H1 (cell line): ENCODE measurements at regions not wholly inside any gene's neighbourhood (a gene's known extent, or its start where the extent isn't known, plus 50 kb on each side); places are given as distances from the start of the nearest gene placed in this dataset.
A peak's percentile ranks its signal among the peaks of the same experiment; 100 is the strongest.

ENCODE experiments used
- CTCF ChIA-PET: fragments of 300-600 bp; sonication (Branson Sonifier 250); formaldehyde crosslinking; loops from one replicate; lab custom pipeline; 2021; ENCODE audit not compliant: partially characterized antibody; lab: Charles Lee
- POLR2A ChIA-PET: fragments of 300-600 bp; sonication (Branson Sonifier 250); formaldehyde crosslinking; loops from one replicate; lab custom pipeline; 2021; ENCODE audit warnings: inconsistent platforms; ENCODE audit not compliant: partially characterized antibody; lab: Charles Lee
- DNase-seq, 2 experiments: peaks; one replicate each; pipeline versions ENCODE4 v3.0.0 to v3.0.0-alpha.2; 2010 to 2022; ENCODE audit warnings: low spot score in 2 of 2, low read depth in 1 of 2, mixed read lengths in 1 of 2
- FAIRE-seq: peaks from 2 replicates; lab custom pipeline; 2011; peaks lifted over from hg19 to GRCh38; lab: Jason Lieb, UNC
- H2AFZ ChIP-seq: 2 replicates; pipeline ENCODE4 v1.8.1; 2012; ENCODE audit warnings: low read length, inconsistent platforms
- H2AK5ac ChIP-seq: 2 replicates; pipeline ENCODE4 v1.6.1; 2013; ENCODE audit warnings: low read depth, low read length
- H2BK120ac ChIP-seq: replicated peaks from 2 replicates; pipeline ENCODE3; 2013; ENCODE audit warnings: low read depth, low read length, inconsistent platforms
- H2BK12ac ChIP-seq: 2 replicates; pipeline ENCODE4 v1.6.1; 2013; ENCODE audit warnings: low read depth, low read length
- H2BK15ac ChIP-seq: 2 replicates; pipeline ENCODE4 v1.6.1; 2013; ENCODE audit warnings: low read length
- H2BK20ac ChIP-seq: 2 replicates; pipeline ENCODE4 v1.6.1; 2013; ENCODE audit warnings: low read length
- H2BK5ac ChIP-seq: 2 replicates; pipeline ENCODE4 v1.6.1; 2013; ENCODE audit warnings: low read depth, low read length
- H3K14ac ChIP-seq: 2 replicates; pipeline ENCODE4 v1.6.1; 2013; ENCODE audit warnings: inconsistent platforms; ENCODE audit not compliant: insufficient read length
- H3K18ac ChIP-seq: 2 replicates; pipeline ENCODE4 v1.6.1; 2013; ENCODE audit warnings: low read length; ENCODE audit errors: extremely low read depth
- H3K23ac ChIP-seq: 2 replicates; pipeline ENCODE4 v1.6.1; 2013; ENCODE audit warnings: inconsistent platforms; ENCODE audit not compliant: insufficient read length
- H3K23me2 ChIP-seq: 2 replicates; pipeline ENCODE4 v1.6.1; 2013; ENCODE audit warnings: low read depth, low read length
- H3K27ac ChIP-seq: 2 replicates; pipeline ENCODE4 v1.6.1; 2011; ENCODE audit warnings: low read depth, low read length, inconsistent platforms
- H3K27me3 ChIP-seq, 4 experiments: replicated peaks in 1 of 4; 1 replicate in 1 of 4; 2 replicates in 3 of 4; pipeline versions ENCODE4 v1.6.1 to v1.8.1; 2011 to 2013; ENCODE audit warnings: low read length in 3 of 4, mild to moderate bottlenecking in 3 of 4, inconsistent platforms in 2 of 4, mixed read lengths in 2 of 4, moderate library complexity in 1 of 4; ENCODE audit not compliant: control insufficient read depth in 3 of 4, insufficient read depth in 3 of 4; ENCODE audit errors: extremely low read depth in 1 of 4
- H3K36me3 ChIP-seq, 4 experiments: 2 replicates each; pipeline versions ENCODE4 v1.6.1 to v1.8.1; 2011 to 2013; ENCODE audit warnings: mild to moderate bottlenecking in 4 of 4, low read length in 3 of 4, moderate library complexity in 2 of 4, control low read depth in 1 of 4, inconsistent platforms in 1 of 4; ENCODE audit not compliant: insufficient read depth in 4 of 4, control insufficient read depth in 2 of 4
- H3K4ac ChIP-seq: replicated peaks from 2 replicates; pipeline ENCODE3; 2013; ENCODE audit warnings: low read length, low read depth, mixed read lengths, inconsistent platforms; ENCODE audit not compliant: insufficient read length
- H3K4me1 ChIP-seq, 4 experiments: replicated peaks in 1 of 4; 1 replicate in 1 of 4; 2 replicates in 3 of 4; pipeline versions ENCODE4 v1.6.1 to v1.8.1; 2011 to 2013; ENCODE audit warnings: low read length in 3 of 4, inconsistent platforms in 2 of 4, mixed read lengths in 1 of 4; ENCODE audit not compliant: insufficient read depth in 4 of 4, control insufficient read depth in 3 of 4
- H3K4me2 ChIP-seq, 2 experiments: 2 replicates each; pipeline versions ENCODE4 v1.6.1 to v1.8.1; 2011 to 2013; ENCODE audit warnings: low read depth in 2 of 2, low read length in 2 of 2, control low read depth in 1 of 2, inconsistent platforms in 1 of 2, mild to moderate bottlenecking in 1 of 2; ENCODE audit not compliant: insufficient read depth in 1 of 2
- H3K4me3 ChIP-seq, 4 experiments: fragments of 200-600, 300-600 bp in 1 of 4; sonication (generic), shearing (Covaris generic), sonication (Bioruptor Twin) in 1 of 4; 2 replicates each; pipeline versions ENCODE4 v1.5.1 to v1.8.1; 2011 to 2016; ENCODE audit warnings: low read length in 4 of 4, low read depth in 3 of 4, control low read depth in 2 of 4, inconsistent platforms in 2 of 4, mild to moderate bottlenecking in 2 of 4, mixed read lengths in 1 of 4, moderate library complexity in 1 of 4; ENCODE audit not compliant: insufficient read depth in 2 of 4; ENCODE audit errors: extremely low read depth in 1 of 4
- H3K56ac ChIP-seq: replicated peaks from 2 replicates; pipeline ENCODE3; 2013; ENCODE audit warnings: low read depth, mild to moderate bottlenecking, mixed read lengths, low read length, inconsistent platforms; ENCODE audit not compliant: insufficient read length
- H3K79me1 ChIP-seq: 2 replicates; pipeline ENCODE4 v1.6.1; 2013; ENCODE audit warnings: low read depth, low read length, control low read depth
- H3K79me2 ChIP-seq, 2 experiments: 2 replicates each; pipeline versions ENCODE4 v1.6.1 to v1.8.1; 2012 to 2013; ENCODE audit warnings: low read length in 2 of 2, mild to moderate bottlenecking in 2 of 2, inconsistent platforms in 1 of 2; ENCODE audit not compliant: insufficient read depth in 2 of 2, control insufficient read depth in 1 of 2
- H3K9ac ChIP-seq, 4 experiments: replicated peaks in 1 of 4; 1 replicate in 1 of 4; 2 replicates in 3 of 4; pipeline versions ENCODE4 v1.6.1 to v1.8.1; 2011 to 2013; ENCODE audit warnings: low read depth in 3 of 4, low read length in 3 of 4, control low read depth in 2 of 4, mild to moderate bottlenecking in 2 of 4, moderate library complexity in 2 of 4, inconsistent platforms in 1 of 4; ENCODE audit errors: extremely low read depth in 1 of 4
- H3K9me3 ChIP-seq, 2 experiments: 2 replicates each; pipeline versions ENCODE4 v1.6.1 to v1.8.1; 2012 to 2013; ENCODE audit warnings: mild to moderate bottlenecking in 2 of 2, moderate library complexity in 2 of 2, control low read depth in 1 of 2, inconsistent platforms in 1 of 2, low read depth in 1 of 2, low read length in 1 of 2, mixed read lengths in 1 of 2; ENCODE audit not compliant: insufficient read depth in 2 of 2
- H4K20me1 ChIP-seq, 2 experiments: replicated peaks in 1 of 2; 2 replicates each; pipeline versions ENCODE3 to v1.8.1; 2011 to 2013; ENCODE audit warnings: inconsistent platforms in 2 of 2, low read length in 2 of 2, mild to moderate bottlenecking in 1 of 2; ENCODE audit not compliant: insufficient read depth in 2 of 2, control insufficient read depth in 1 of 2
- H4K5ac ChIP-seq: 2 replicates; pipeline ENCODE4 v1.6.1; 2013; ENCODE audit warnings: low read length, low read depth, mixed read lengths, inconsistent platforms; ENCODE audit not compliant: insufficient read length
- H4K8ac ChIP-seq: 2 replicates; pipeline ENCODE4 v1.8.0; 2013; ENCODE audit warnings: mild to moderate bottlenecking, moderate library complexity, low read length, inconsistent platforms; ENCODE audit not compliant: insufficient read depth; ENCODE audit errors: extremely low read depth
- H4K91ac ChIP-seq: replicated peaks from 2 replicates; pipeline ENCODE3; 2013; ENCODE audit warnings: low read length, mixed read lengths, inconsistent platforms; ENCODE audit not compliant: insufficient read length
- CBX5 ChIP-seq: fragments of 300-800, 300-1000 bp; sonication (generic); IDR thresholded peaks from 2 replicates; pipeline ENCODE4 v1.7.1; 2016; ENCODE audit warnings: antibody characterized with exemption, low read length, low read depth
- CEBPB ChIP-seq: IDR thresholded peaks from 2 replicates; pipeline ENCODE4 v1.6.1; 2012; ENCODE audit warnings: low read depth, low read length
- CHD2 ChIP-seq: IDR thresholded peaks from 2 replicates; pipeline ENCODE4 v1.6.1; 2012; ENCODE audit warnings: low read length, improper control_type of control experiment
- E2F6 ChIP-seq: IDR thresholded peaks from 2 replicates; pipeline ENCODE4 v1.6.1; 2012; ENCODE audit warnings: inconsistent platforms
- GTF2F1 ChIP-seq: IDR thresholded peaks from 2 replicates; pipeline ENCODE4 v1.6.1; 2012; ENCODE audit warnings: low read depth, low read length, improper control_type of control experiment, borderline replicate concordance
- MAFK ChIP-seq: IDR thresholded peaks from 2 replicates; pipeline ENCODE4 v1.6.1; 2012; ENCODE audit warnings: low read depth, mild to moderate bottlenecking, improper control_type of control experiment, low read length
- SAP30 ChIP-seq: fragments of 300-600 bp; sonication (generic); IDR thresholded peaks from 2 replicates; pipeline ENCODE4 v1.7.1; 2012; ENCODE audit warnings: low read length, moderate library complexity, mild to moderate bottlenecking, inconsistent platforms; ENCODE audit not compliant: insufficient read depth, insufficient replicate concordance
- SP2 ChIP-seq: IDR thresholded peaks from 2 replicates; pipeline ENCODE4 v1.6.1; 2012; ENCODE audit warnings: mild to moderate bottlenecking, low read length, inconsistent platforms
- TAF1 ChIP-seq: IDR thresholded peaks from 2 replicates; pipeline ENCODE4 v1.6.1; 2011; ENCODE audit warnings: mild to moderate bottlenecking, low read depth, low read length
- WGBS, 2 experiments: shearing (Covaris generic) in 1 of 2; methylation state at CpG; one replicate each; pipeline versions ENCODE4 v1.1.6 to v1.1.7; 2013 to 2015; ENCODE audit warnings: low lambda C conversion rate in 2 of 2, mixed read lengths in 2 of 2, inconsistent platforms in 1 of 2, low coverage in 1 of 2, missing lambda C conversion rate in 1 of 2; ENCODE audit not compliant: insufficient replicate concordance in 2 of 2, insufficient coverage in 1 of 2, insufficient read length in 1 of 2; ENCODE audit errors: extremely low coverage in 1 of 2, missing lambda C conversion rate in 1 of 2; 5-methylcytosine and 5-hydroxymethylcytosine counted together

GRCh38 chr4:135269125-135269890 lies 1067.7 kb upstream of the PABPC4L start:
- Histone ChIP-seq H4K5ac (no peak overlapping the region), H3K79me1 (no peaks in the 10 kb centered on the region), H3K56ac (no peak overlapping the region), H3K36me3 (no peaks in the 10 kb centered on the region), H2BK20ac (no peak overlapping the region), H3K9ac (no peak overlapping the region), H2BK120ac (no peak overlapping the region), H3K18ac (no peak overlapping the region), H3K14ac (no peak overlapping the region), H3K4me1 (no peaks in the 10 kb centered on the region), H2BK5ac (no peak overlapping the region), H4K91ac (no peak overlapping the region), H3K23me2 (no peaks in the 10 kb centered on the region), H3K23ac (no peak overlapping the region), H3K27ac (no peak overlapping the region), H2BK15ac (no peak overlapping the region), H3K9me3 (no peaks in the 10 kb centered on the region), H2BK12ac (no peak overlapping the region), H4K8ac (no peak overlapping the region), H3K27me3 (no peaks in the 10 kb centered on the region), H2AK5ac (no peak overlapping the region), H3K4me2 (no peak overlapping the region), H3K4me3 (no peak overlapping the region), H3K79me2 (no peaks in the 10 kb centered on the region), H3K4ac (no peak overlapping the region), H2AFZ (peak overlapping the region; percentile 23; the same call in 1 of the 2 replicates), H4K20me1 (no peaks in the 10 kb centered on the region)
- DNase-seq = no peak
- FAIRE-seq = no peak
- TF ChIP-seq SAP30 (no peak), TAF1 (no peak), E2F6 (no peak), CHD2 (no peak), CBX5 (no peak), MAFK (no peak), CEBPB (no peak), SP2 (no peak), GTF2F1 (no peak)
- ChIA-PET CTCF (no interaction called here), POLR2A (no interaction called here)
- 97% methylated on average over 7 of the region's 7 CpGs; no CpG with 5 or more reads in 1 of the 2 experiments for WGBS, 2 experiments
